GM06990 (cell line): ENCODE measurements at regions not wholly inside any gene's neighbourhood (a gene's known extent, or its start where the extent isn't known, plus 50 kb on each side); places are given as distances from the start of the nearest gene placed in this dataset.

ENCODE experiments used
- DNase-seq: peaks from one replicate; pipeline ENCODE4 v3.0.0-alpha.2; 2011; ENCODE audit not compliant: insufficient read length; ENCODE audit errors: extremely low read depth
- H3K27me3 ChIP-seq: replicated peaks from 2 replicates; pipeline ENCODE4 v1.6.0; 2011; ENCODE audit warnings: low read length; ENCODE audit not compliant: control insufficient read depth, insufficient read depth
- H3K36me3 ChIP-seq: 2 replicates; pipeline ENCODE4 v1.5.1; 2011; ENCODE audit warnings: low read length; ENCODE audit not compliant: control insufficient read depth, insufficient read depth
- H3K4me3 ChIP-seq: replicated peaks from 2 replicates; pipeline ENCODE4 v1.5.1; 2011; ENCODE audit warnings: low read depth, mild to moderate bottlenecking, control low read depth, low read length
- TF ChIP-seq, protein P1 (sequence below): IDR thresholded peaks from 2 replicates; pipeline ENCODE4 v1.5.1; 2011; ENCODE audit warnings: low read length, control low read depth, mild to moderate bottlenecking, inconsistent platforms; ENCODE audit not compliant: insufficient read depth, poor library complexity, severe bottlenecking

GRCh38 chr10:28127881-28128280, 129.0 kb upstream of the ODAD2 start:
- H3K27me3 ChIP-seq: no peaks in the 10 kb centered on the region; the same call in 1 of the 2 replicates
- no peak overlapping the region for H3K4me3 ChIP-seq
- no peaks in the 10 kb centered on the region for H3K36me3 ChIP-seq
- no peak for DNase-seq
- TF ChIP-seq, protein P1, sequence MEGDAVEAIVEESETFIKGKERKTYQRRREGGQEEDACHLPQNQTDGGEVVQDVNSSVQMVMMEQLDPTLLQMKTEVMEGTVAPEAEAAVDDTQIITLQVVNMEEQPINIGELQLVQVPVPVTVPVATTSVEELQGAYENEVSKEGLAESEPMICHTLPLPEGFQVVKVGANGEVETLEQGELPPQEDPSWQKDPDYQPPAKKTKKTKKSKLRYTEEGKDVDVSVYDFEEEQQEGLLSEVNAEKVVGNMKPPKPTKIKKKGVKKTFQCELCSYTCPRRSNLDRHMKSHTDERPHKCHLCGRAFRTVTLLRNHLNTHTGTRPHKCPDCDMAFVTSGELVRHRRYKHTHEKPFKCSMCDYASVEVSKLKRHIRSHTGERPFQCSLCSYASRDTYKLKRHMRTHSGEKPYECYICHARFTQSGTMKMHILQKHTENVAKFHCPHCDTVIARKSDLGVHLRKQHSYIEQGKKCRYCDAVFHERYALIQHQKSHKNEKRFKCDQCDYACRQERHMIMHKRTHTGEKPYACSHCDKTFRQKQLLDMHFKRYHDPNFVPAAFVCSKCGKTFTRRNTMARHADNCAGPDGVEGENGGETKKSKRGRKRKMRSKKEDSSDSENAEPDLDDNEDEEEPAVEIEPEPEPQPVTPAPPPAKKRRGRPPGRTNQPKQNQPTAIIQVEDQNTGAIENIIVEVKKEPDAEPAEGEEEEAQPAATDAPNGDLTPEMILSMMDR: no peak

DNA sequence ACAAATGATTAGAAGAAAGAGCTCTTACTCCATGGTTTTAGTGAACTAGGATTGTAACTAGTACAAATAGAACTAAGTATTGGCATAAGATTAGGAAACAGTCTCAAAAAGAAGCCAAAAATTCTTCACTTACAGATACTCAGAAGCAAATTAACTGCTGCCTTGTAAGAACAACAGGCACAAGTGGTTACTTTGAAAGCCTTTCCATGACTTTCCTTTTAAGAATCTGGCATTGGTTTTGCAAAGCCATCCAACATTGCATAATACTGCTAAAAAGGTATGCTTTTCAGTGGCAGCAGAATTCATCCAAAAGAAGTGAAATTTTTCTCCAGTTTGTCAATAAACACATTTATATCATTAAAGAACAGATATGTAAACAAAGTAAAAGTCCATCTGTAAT, 126.8 kb upstream of the ODAD2 start:
- Histone ChIP-seq H3K4me3 (no peak overlapping the region), H3K27me3 (no peaks in the 10 kb centered on the region; the same call in 1 of the 2 replicates), H3K36me3 (no peaks in the 10 kb centered on the region)
- DNase-seq: no peak
- TF ChIP-seq, protein P1: no peak

GRCh38 chr10:28120795-28121194, 121.9 kb upstream of the ODAD2 start:
- no peak overlapping the region for H3K4me3 ChIP-seq
- no peaks in the 10 kb centered on the region for H3K27me3 ChIP-seq
- TF ChIP-seq, protein P1: no peak
- no peaks in the 10 kb centered on the region for H3K36me3 ChIP-seq
- no peak for DNase-seq

DNA sequence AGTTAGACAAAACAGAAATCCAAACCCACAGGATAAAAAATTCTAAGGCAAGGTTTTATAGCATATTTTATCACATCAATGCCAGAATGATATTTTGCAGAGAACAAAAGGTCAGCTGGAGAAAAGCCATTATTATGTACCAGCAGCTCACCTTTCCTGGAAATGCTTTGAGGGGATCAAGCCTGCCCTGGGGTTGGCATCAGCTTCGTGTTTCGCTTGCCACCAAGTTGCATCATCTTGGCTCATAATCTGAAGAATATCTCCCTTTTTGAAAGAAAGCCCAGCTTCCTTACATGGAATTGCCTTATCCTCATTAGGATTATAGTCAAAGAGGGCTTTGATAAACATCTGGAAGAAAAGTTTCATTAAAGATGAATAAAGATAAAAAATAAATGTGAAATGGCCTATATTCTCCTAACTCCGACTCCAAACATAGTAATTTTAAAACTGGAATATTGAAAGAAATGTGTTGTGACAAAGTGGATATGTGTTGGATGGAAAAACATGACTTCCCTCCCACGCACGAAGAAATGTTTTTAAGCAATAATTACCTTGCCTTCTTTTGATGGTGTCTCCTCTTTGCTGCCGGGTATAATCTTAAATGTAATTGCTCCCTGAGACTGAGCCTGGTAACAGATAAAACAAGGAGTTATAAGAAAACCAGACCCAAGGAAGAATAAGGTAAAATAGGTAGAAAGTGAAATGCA, 121.3 kb upstream of the ODAD2 start:
- DNase-seq: no peak
- TF ChIP-seq, protein P1: no peak
- Histone ChIP-seq H3K4me3 (no peak overlapping the region), H3K27me3 (no peaks in the 10 kb centered on the region), H3K36me3 (no peaks in the 10 kb centered on the region)

- DNase-seq: no peak
- no peak overlapping the region for H3K4me3 ChIP-seq
- no peaks in the 10 kb centered on the region for H3K27me3 ChIP-seq
- TF ChIP-seq, protein P1: no peak
- H3K36me3 ChIP-seq: no peaks in the 10 kb centered on the region
Measured at GRCh38 chr10:28118985-28119628, 120.2 kb upstream of the ODAD2 start.
